B cell (primary cell): ENCODE measurements at regions not wholly inside any gene's neighbourhood (a gene's known extent, or its start where the extent isn't known, plus 50 kb on each side); places are given as distances from the start of the nearest gene placed in this dataset.

Source experiments
- ATAC-seq: fragments of 200-7000 bp; cut with Tn5 transposase; one replicate; pipeline ENCODE4 v1.10.0; 2021; ENCODE audit warnings: low read depth, mild to moderate bottlenecking, moderate number of reproducible peaks, moderate library complexity
- CTCF ChIA-PET: fragments of 350-600 bp; sonication (Branson Sonifier 250); formaldehyde crosslinking; loops from one replicate; lab custom pipeline; 2021; ENCODE audit warnings: antibody characterized with exemption, inconsistent platforms; lab: Charles Lee
- POLR2A ChIA-PET: fragments of 350-600 bp; sonication (Branson Sonifier 250); formaldehyde crosslinking; loops from one replicate; lab custom pipeline; 2021; ENCODE audit warnings: antibody characterized with exemption; lab: Charles Lee
- DNase-seq: peaks from one replicate; pipeline ENCODE4 v3.0.0; 2013
- H2AFZ ChIP-seq: 2 replicates; pipeline ENCODE4 v1.6.1; 2012; ENCODE audit warnings: mild to moderate bottlenecking, low read depth, low read length; ENCODE audit not compliant: insufficient read depth, poor library complexity, severe bottlenecking
- H3K27ac ChIP-seq, 2 donors: 1 replicate in 1 of 2; 2 replicates in 1 of 2; pipeline ENCODE4 v1.5.1; 2012 to 2013; ENCODE audit warnings: low read length in 2 of 2, mild to moderate bottlenecking in 2 of 2, moderate library complexity in 1 of 2
- H3K27me3 ChIP-seq, 4 experiments: fragments of 200-600 bp in 1 of 4; sonication (generic) in 1 of 4; replicated peaks in 1 of 4; 1 replicate in 2 of 4; 2 replicates in 2 of 4; pipeline versions ENCODE4 v1.6.1 to v1.7.0; 2013 to 2016; ENCODE audit warnings: low read length in 3 of 4, mild to moderate bottlenecking in 2 of 4, mixed read lengths in 1 of 4, moderate library complexity in 1 of 4; ENCODE audit not compliant: insufficient read depth in 4 of 4, control insufficient read depth in 3 of 4; ENCODE audit errors: control extremely low read depth in 1 of 4
- H3K36me3 ChIP-seq, 2 experiments: replicated peaks in 1 of 2; 1 replicate in 1 of 2; 2 replicates in 1 of 2; pipeline versions ENCODE4 v1.6.1 to v1.7.1; 2013; ENCODE audit warnings: low read length in 1 of 2; ENCODE audit not compliant: insufficient read depth in 2 of 2, control insufficient read depth in 1 of 2; ENCODE audit errors: control extremely low read depth in 1 of 2, extremely low read depth in 1 of 2
- H3K4me1 ChIP-seq, 2 donors: fragments of 200-600 bp in 1 of 2; sonication (generic) in 1 of 2; 1 replicate in 1 of 2; 2 replicates in 1 of 2; pipeline versions ENCODE4 v1.5.1 to v1.6.1; 2013 to 2017; ENCODE audit warnings: low read length in 2 of 2; ENCODE audit not compliant: control insufficient read depth in 2 of 2, insufficient read depth in 2 of 2
- H3K4me2 ChIP-seq: replicated peaks from 2 replicates; pipeline ENCODE3; 2012; ENCODE audit warnings: mild to moderate bottlenecking, low read depth, low read length; ENCODE audit not compliant: poor library complexity, severe bottlenecking
- H3K4me3 ChIP-seq, 5 experiments: fragments of 200-600 bp in 1 of 5; sonication (generic) in 1 of 5; 1 replicate in 3 of 5; 2 replicates in 2 of 5; pipeline versions ENCODE4 v1.5.1 to v1.7.0; 2011 to 2016; ENCODE audit warnings: low read length in 4 of 5, mild to moderate bottlenecking in 4 of 5, low read depth in 2 of 5, control low read depth in 1 of 5, moderate library complexity in 1 of 5; ENCODE audit not compliant: insufficient read depth in 1 of 5; ENCODE audit errors: control extremely low read depth in 1 of 5, extremely low read depth in 1 of 5
- H3K79me2 ChIP-seq: fragments of 200-600 bp; sonication (generic); one replicate; pipeline ENCODE4 v1.6.0; 2016; ENCODE audit warnings: low read length; ENCODE audit not compliant: control insufficient read depth, insufficient read depth
- H3K9ac ChIP-seq: fragments of 200-600 bp; sonication (generic); 2 replicates; pipeline ENCODE4 v1.6.1; 2017; ENCODE audit warnings: mild to moderate bottlenecking, low read length, moderate library complexity
- H3K9me3 ChIP-seq, 3 donors: one replicate each; pipeline versions ENCODE4 v1.6.1 to v1.7.1; 2013; ENCODE audit warnings: low read length in 2 of 3; ENCODE audit not compliant: control insufficient read depth in 2 of 3, insufficient read depth in 1 of 3; ENCODE audit errors: control extremely low read depth in 1 of 3
- H4K20me1 ChIP-seq: 2 replicates; pipeline ENCODE4 v1.6.0; 2012; ENCODE audit warnings: mild to moderate bottlenecking, low read length; ENCODE audit not compliant: insufficient read depth, control insufficient read depth, poor library complexity, severe bottlenecking
- H3K27ac Mint-ChIP-seq: one replicate; pipeline ENCODE4 v1.8.0; 2021; ENCODE audit warnings: mixed read lengths
- H3K27me3 Mint-ChIP-seq: one replicate; pipeline ENCODE4 v1.8.0; 2021; ENCODE audit warnings: mixed read lengths
- H3K4me1 Mint-ChIP-seq: one replicate; pipeline ENCODE4 v1.8.0; 2021; ENCODE audit warnings: mixed read lengths
- H3K4me3 Mint-ChIP-seq: one replicate; pipeline ENCODE4 v1.8.0; 2021; ENCODE audit warnings: mixed read lengths
- H3K9me3 Mint-ChIP-seq: one replicate; pipeline ENCODE4 v1.8.0; 2022; ENCODE audit warnings: mixed read lengths; ENCODE audit not compliant: insufficient read depth
- CTCF ChIP-seq: fragments of 200-600 bp; IDR thresholded peaks from one replicate; pipeline ENCODE4 v1.8.0; 2022; ENCODE audit warnings: antibody characterized with exemption, mild to moderate bottlenecking
- EZH2 ChIP-seq: IDR thresholded peaks from 2 replicates; pipeline ENCODE4 v1.6.1; 2012; ENCODE audit warnings: borderline replicate concordance, low read depth, mild to moderate bottlenecking, moderate library complexity, low read length; ENCODE audit not compliant: insufficient read depth, poor library complexity, severe bottlenecking
- WGBS: methylation state at CpG from one replicate; pipeline ENCODE4 v1.1.5; 2013; ENCODE audit warnings: missing lambda C conversion rate; ENCODE audit not compliant: insufficient coverage; 5-methylcytosine and 5-hydroxymethylcytosine counted together
- intact Hi-C: fragments of 100-400 bp; cut with micrococcal nuclease; formaldehyde crosslinking; loops from one replicate; pipeline ENCODE4 v1.10.0; 2022

GRCh38 chr1:242738702-242739645, 214.5 kb upstream of the PLD5 start:
- 100% methylated on average over 1 of the region's 9 CpGs for WGBS
- Mint-ChIP-seq H3K4me3 (no peak overlapping the region), H3K27ac (no peak overlapping the region), H3K4me1 (peaks cover 6% of the 10 kb centered on the region), H3K27me3 (no peaks in the 10 kb centered on the region), H3K9me3 (peaks cover 10% of the 10 kb centered on the region)
- intact Hi-C loops = no loop called here
- POLR2A ChIA-PET = no interaction called here
- H3K4me1 ChIP-seq = peaks cover 0 to 5% of the 10 kb centered on the region in 2 donors
- peaks cover 0 to 5% (median 0%) of the 10 kb centered on the region in 3 donors for H3K9me3 ChIP-seq
- H3K4me3 ChIP-seq = no peak overlapping the region
- no peaks in the 10 kb centered on the region for H3K36me3 ChIP-seq
- CTCF ChIA-PET = no interaction called here
- H3K27ac ChIP-seq = no peak overlapping the region
- ATAC-seq = no peak
- H2AFZ ChIP-seq = no peak overlapping the region
- H3K4me2 ChIP-seq = no peak overlapping the region
- H3K27me3 ChIP-seq = no peaks in the 10 kb centered on the region
- TF ChIP-seq CTCF = no peak
- TF ChIP-seq EZH2 = no peak
- no peak overlapping the region for H3K9ac ChIP-seq
- DNase-seq = no peak
- H4K20me1 ChIP-seq = no peaks in the 10 kb centered on the region
- H3K79me2 ChIP-seq = no peaks in the 10 kb centered on the region

- WGBS = no CpG with 5 or more reads among the region's 1 CpG
- Histone ChIP-seq H3K27me3 (no peaks in the 10 kb centered on the region), H3K4me2 (no peak overlapping the region), H3K9me3 (peaks cover 0 to 1% (median 1%) of the 10 kb centered on the region in 3 donors), H2AFZ (no peak overlapping the region), H3K9ac (no peak overlapping the region), H3K36me3 (no peaks in the 10 kb centered on the region), H3K4me1 (no peaks in the 10 kb centered on the region), H3K4me3 (no peak overlapping the region), H3K27ac (no peak overlapping the region), H4K20me1 (no peaks in the 10 kb centered on the region), H3K79me2 (no peaks in the 10 kb centered on the region)
- ChIA-PET POLR2A (no interaction called here), CTCF (no interaction called here)
- Mint-ChIP-seq H3K27me3 (no peaks in the 10 kb centered on the region), H3K9me3 (peaks cover 11% of the 10 kb centered on the region), H3K4me1 (no peaks in the 10 kb centered on the region), H3K27ac (no peak overlapping the region), H3K4me3 (no peak overlapping the region)
- intact Hi-C loops = no loop called here
- DNase-seq (no peak), ATAC-seq (no peak)
- TF ChIP-seq EZH2 = no peak
- no peak for TF ChIP-seq CTCF
Measured at GRCh38 chr1:242736611-242737010, 212.1 kb upstream of the PLD5 start.
